ENCODE measurements at regions not wholly inside any gene's neighbourhood (a gene's known extent, or its start where the extent isn't known, plus 50 kb on each side); places are given as distances from the start of the nearest gene placed in this dataset.

GRCh38 chr5:123808461-123809380, 296.7 kb downstream of the CSNK1G3 start:
- TF ChIP-seq CTCF (IDR thresholded peaks at IDR 0.05), result no peak
- TF ChIP-seq ZFX (IDR thresholded peaks at IDR 0.05; ENCODE audit: borderline replicate concordance), result no peak

All from 22Rv1 (cell line).